Osteocyte (in vitro differentiated cells): ENCODE measurements at regions not wholly inside any gene's neighbourhood (a gene's known extent, or its start where the extent isn't known, plus 50 kb on each side); places are given as distances from the start of the nearest gene placed in this dataset.
A peak's percentile ranks its signal among the peaks of the same experiment; 100 is the strongest.

Source experiments
- DNase-seq: peaks from one replicate; pipeline ENCODE4 v3.0.0; 2021; ENCODE audit warnings: mixed read lengths; ENCODE audit not compliant: unreplicated experiment; ENCODE audit errors: extremely low spot score
- H3K27ac Mint-ChIP-seq: one replicate; pipeline ENCODE4 v1.8.0; 2021; ENCODE audit warnings: mild to moderate bottlenecking, mixed read lengths; ENCODE audit not compliant: unreplicated experiment
- H3K27me3 Mint-ChIP-seq: one replicate; pipeline ENCODE4 v1.8.0; 2021; ENCODE audit warnings: mixed read lengths; ENCODE audit not compliant: unreplicated experiment
- H3K36me3 Mint-ChIP-seq: one replicate; pipeline ENCODE4 v1.8.0; 2021; ENCODE audit warnings: mixed read lengths; ENCODE audit not compliant: unreplicated experiment
- H3K4me1 Mint-ChIP-seq: one replicate; pipeline ENCODE4 v1.8.0; 2021; ENCODE audit warnings: mixed read lengths; ENCODE audit not compliant: unreplicated experiment
- H3K4me3 Mint-ChIP-seq: one replicate; pipeline ENCODE4 v1.8.0; 2021; ENCODE audit warnings: mild to moderate bottlenecking, moderate library complexity, mixed read lengths; ENCODE audit not compliant: unreplicated experiment
- H3K9me3 Mint-ChIP-seq: one replicate; pipeline ENCODE4 v1.8.0; 2021; ENCODE audit warnings: mixed read lengths; ENCODE audit not compliant: unreplicated experiment
- CTCF ChIP-seq: fragments of 200-600 bp; sonication (generic); IDR thresholded peaks from 2 replicates; pipeline ENCODE4 v1.5.0; 2021; ENCODE audit warnings: antibody characterized with exemption, mild to moderate bottlenecking, moderate library complexity

GRCh38 chr5:163024936-163025335 lies 412.5 kb upstream of the CCNG1 start:
- no peaks in the 10 kb centered on the region for H3K36me3 Mint-ChIP-seq
- no peak overlapping the region for H3K4me3 Mint-ChIP-seq
- H3K9me3 Mint-ChIP-seq, result peaks cover 4% of the 10 kb centered on the region
- H3K27me3 Mint-ChIP-seq, result no peaks in the 10 kb centered on the region
- no peaks in the 10 kb centered on the region for H3K4me1 Mint-ChIP-seq
- no peak for DNase-seq
- TF ChIP-seq CTCF, result no peak
- no peak overlapping the region for H3K27ac Mint-ChIP-seq

- no peak for DNase-seq
- H3K27me3 Mint-ChIP-seq, result no peaks in the 10 kb centered on the region
- no peaks in the 10 kb centered on the region for H3K4me1 Mint-ChIP-seq
- no peak overlapping the region for H3K27ac Mint-ChIP-seq
- H3K9me3 Mint-ChIP-seq, result peaks cover 7% of the 10 kb centered on the region
- TF ChIP-seq CTCF, result no peak
- H3K4me3 Mint-ChIP-seq, result no peak overlapping the region
- H3K36me3 Mint-ChIP-seq, result no peaks in the 10 kb centered on the region
Measured at GRCh38 chr5:163033656-163034055, 403.7 kb upstream of the CCNG1 start.

GRCh38 chr5:163041254-163041653 lies 396.1 kb upstream of the CCNG1 start:
- Mint-ChIP-seq H3K4me1 (no peaks in the 10 kb centered on the region), H3K36me3 (no peaks in the 10 kb centered on the region), H3K27me3 (no peaks in the 10 kb centered on the region), H3K27ac (no peak overlapping the region), H3K4me3 (no peak overlapping the region), H3K9me3 (peaks cover 11% of the 10 kb centered on the region)
- TF ChIP-seq CTCF, result no peak
- DNase-seq, result no peak

- Mint-ChIP-seq H3K27ac (no peak overlapping the region), H3K27me3 (no peaks in the 10 kb centered on the region), H3K9me3 (peaks cover 22% of the 10 kb centered on the region), H3K4me3 (no peak overlapping the region), H3K36me3 (no peaks in the 10 kb centered on the region), H3K4me1 (no peaks in the 10 kb centered on the region)
- TF ChIP-seq CTCF, result peak; percentile 33
- no peak for DNase-seq
Measured at GRCh38 chr5:163079618-163080017, 357.8 kb upstream of the CCNG1 start.

- no peaks in the 10 kb centered on the region for H3K27me3 Mint-ChIP-seq
- no peak overlapping the region for H3K27ac Mint-ChIP-seq
- H3K4me1 Mint-ChIP-seq, result no peaks in the 10 kb centered on the region
- TF ChIP-seq CTCF, result no peak
- H3K4me3 Mint-ChIP-seq, result no peak overlapping the region
- no peaks in the 10 kb centered on the region for H3K36me3 Mint-ChIP-seq
- peaks cover 8% of the 10 kb centered on the region for H3K9me3 Mint-ChIP-seq
- no peak for DNase-seq
Measured at GRCh38 chr5:163089230-163089629, 348.2 kb upstream of the CCNG1 start.
